Liver (tissue), 3 donors: ENCODE measurements at regions not wholly inside any gene's neighbourhood (a gene's known extent, or its start where the extent isn't known, plus 50 kb on each side); places are given as distances from the start of the nearest gene placed in this dataset.

Experiments
- CTCF ChIP-seq: fragments of 150-350 bp; IDR thresholded peaks from 2 replicates; pipeline ENCODE4 v1.5.1; 2017; ENCODE audit warnings: improper control_type of control experiment, low read depth, low read length; ENCODE audit not compliant: missing input control
- FOXA2 ChIP-seq: IDR thresholded peaks from 2 replicates; pipeline ENCODE4 v1.6.1; 2016; ENCODE audit warnings: antibody characterized with exemption
- GABPA ChIP-seq, 2 donors: IDR thresholded peaks in 1 of 2; conservative IDR thresholded peaks in 1 of 2; 2 replicates each; pipeline ENCODE4 v1.6.1; 2016; ENCODE audit warnings: antibody characterized with exemption in 2 of 2, mild to moderate bottlenecking in 1 of 2, moderate library complexity in 1 of 2
- JUND ChIP-seq, 2 donors: IDR thresholded peaks; 2 replicates each; pipeline ENCODE4 v1.6.1; 2016; ENCODE audit warnings: antibody characterized with exemption in 2 of 2
- NR2F2 ChIP-seq: IDR thresholded peaks from 2 replicates; pipeline ENCODE4 v1.6.1; 2016; ENCODE audit warnings: antibody characterized with exemption
- RAD21 ChIP-seq, 2 donors: IDR thresholded peaks; 2 replicates each; pipeline ENCODE4 v1.6.1; 2016; ENCODE audit warnings: antibody characterized with exemption in 2 of 2, mild to moderate bottlenecking in 2 of 2
- SP1 ChIP-seq: IDR thresholded peaks from 2 replicates; pipeline ENCODE4 v1.6.1; 2018; ENCODE audit warnings: antibody characterized with exemption, mild to moderate bottlenecking
- TF ChIP-seq, protein P1 (sequence below): IDR thresholded peaks from 2 replicates; pipeline ENCODE4 v1.6.1; 2016; ENCODE audit warnings: antibody characterized with exemption, mild to moderate bottlenecking
- TF ChIP-seq, protein P2 (sequence below): IDR thresholded peaks from 2 replicates; pipeline ENCODE4 v1.6.1; 2016; ENCODE audit warnings: antibody characterized with exemption
- donor health status: healthy.
- donor health status: healthy.

DNA sequence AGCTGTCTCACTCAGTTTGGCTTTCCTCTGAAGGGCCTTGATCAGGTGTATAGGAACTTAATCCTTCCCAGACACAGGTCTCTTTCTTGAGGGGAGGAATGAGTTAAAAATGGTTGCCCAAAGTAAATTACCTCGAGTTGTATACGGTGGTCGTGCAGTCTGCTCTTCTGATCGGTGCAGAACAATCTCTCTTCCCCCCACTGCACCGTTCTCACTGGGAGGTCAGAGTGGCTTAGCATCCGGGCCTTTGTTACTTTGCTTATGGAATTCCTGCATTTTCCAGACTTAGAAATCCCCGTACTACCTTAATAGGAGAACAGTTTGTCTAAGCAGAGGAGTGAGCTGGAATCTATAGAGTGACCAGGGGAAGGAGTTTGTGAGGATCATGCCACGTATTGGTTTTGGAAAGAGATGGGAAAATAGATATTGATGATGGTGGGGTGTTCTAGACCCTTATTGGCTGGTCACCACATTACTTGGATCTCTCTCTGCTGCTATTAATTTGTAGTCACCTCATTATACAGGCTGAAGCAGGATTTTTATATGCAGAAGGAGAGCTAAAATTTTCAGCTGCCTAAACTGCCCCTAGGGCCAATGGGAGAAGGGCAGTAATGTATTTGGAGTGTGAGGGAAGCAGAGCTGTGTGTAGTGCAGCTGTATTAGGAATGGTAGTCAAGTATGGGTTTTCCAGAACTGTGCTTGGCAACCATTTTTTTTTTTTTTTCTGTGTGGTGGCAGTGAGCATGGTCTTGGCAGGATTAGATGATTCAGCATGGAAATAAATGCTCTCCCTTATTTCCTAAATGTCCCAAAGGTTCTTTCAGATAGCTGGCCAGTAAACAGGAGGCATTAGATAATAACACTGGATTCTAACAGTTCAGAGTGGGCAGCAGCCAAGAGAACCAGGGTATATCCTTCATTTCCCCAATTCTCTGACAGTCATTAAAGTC, 81.5 kb downstream of the NDUFS5 start:
- TF ChIP-seq CTCF: no peak
- TF ChIP-seq GABPA (IDR thresholded peaks at IDR 0.05 in 1 of 2, conservative IDR thresholded peaks at IDR 0.05 in 1 of 2): no peak
- TF ChIP-seq JUND (IDR thresholded peaks at IDR 0.05): no peak
- TF ChIP-seq RAD21 (IDR thresholded peaks at IDR 0.05): no peak
- no peak for TF ChIP-seq NR2F2
- no peak for TF ChIP-seq SP1
- TF ChIP-seq, protein P1, sequence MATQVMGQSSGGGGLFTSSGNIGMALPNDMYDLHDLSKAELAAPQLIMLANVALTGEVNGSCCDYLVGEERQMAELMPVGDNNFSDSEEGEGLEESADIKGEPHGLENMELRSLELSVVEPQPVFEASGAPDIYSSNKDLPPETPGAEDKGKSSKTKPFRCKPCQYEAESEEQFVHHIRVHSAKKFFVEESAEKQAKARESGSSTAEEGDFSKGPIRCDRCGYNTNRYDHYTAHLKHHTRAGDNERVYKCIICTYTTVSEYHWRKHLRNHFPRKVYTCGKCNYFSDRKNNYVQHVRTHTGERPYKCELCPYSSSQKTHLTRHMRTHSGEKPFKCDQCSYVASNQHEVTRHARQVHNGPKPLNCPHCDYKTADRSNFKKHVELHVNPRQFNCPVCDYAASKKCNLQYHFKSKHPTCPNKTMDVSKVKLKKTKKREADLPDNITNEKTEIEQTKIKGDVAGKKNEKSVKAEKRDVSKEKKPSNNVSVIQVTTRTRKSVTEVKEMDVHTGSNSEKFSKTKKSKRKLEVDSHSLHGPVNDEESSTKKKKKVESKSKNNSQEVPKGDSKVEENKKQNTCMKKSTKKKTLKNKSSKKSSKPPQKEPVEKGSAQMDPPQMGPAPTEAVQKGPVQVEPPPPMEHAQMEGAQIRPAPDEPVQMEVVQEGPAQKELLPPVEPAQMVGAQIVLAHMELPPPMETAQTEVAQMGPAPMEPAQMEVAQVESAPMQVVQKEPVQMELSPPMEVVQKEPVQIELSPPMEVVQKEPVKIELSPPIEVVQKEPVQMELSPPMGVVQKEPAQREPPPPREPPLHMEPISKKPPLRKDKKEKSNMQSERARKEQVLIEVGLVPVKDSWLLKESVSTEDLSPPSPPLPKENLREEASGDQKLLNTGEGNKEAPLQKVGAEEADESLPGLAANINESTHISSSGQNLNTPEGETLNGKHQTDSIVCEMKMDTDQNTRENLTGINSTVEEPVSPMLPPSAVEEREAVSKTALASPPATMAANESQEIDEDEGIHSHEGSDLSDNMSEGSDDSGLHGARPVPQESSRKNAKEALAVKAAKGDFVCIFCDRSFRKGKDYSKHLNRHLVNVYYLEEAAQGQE: peak; percentile 13
- TF ChIP-seq, protein P2, sequence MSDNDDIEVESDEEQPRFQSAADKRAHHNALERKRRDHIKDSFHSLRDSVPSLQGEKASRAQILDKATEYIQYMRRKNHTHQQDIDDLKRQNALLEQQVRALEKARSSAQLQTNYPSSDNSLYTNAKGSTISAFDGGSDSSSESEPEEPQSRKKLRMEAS: no peak
- TF ChIP-seq FOXA2: no peak
